ENCODE measurements at regions not wholly inside any gene's neighbourhood (a gene's known extent, or its start where the extent isn't known, plus 50 kb on each side); places are given as distances from the start of the nearest gene placed in this dataset.
A peak's percentile ranks its signal among the peaks of the same experiment; 100 is the strongest.

- ChIA-PET POLR2A (no interaction called here), CTCF (interaction anchor here (1.1 to 1.7 kb wide), 4 partner anchors 11 to 953 kb away, joined by 5 to 11 read pairs (median 6); no protein-coding TSS in a partner anchor)
- no peak overlapping the region for H3K27ac ChIP-seq (ENCODE audit: extremely low read depth, low read depth, low read length)
- TF ChIP-seq, protein P1, sequence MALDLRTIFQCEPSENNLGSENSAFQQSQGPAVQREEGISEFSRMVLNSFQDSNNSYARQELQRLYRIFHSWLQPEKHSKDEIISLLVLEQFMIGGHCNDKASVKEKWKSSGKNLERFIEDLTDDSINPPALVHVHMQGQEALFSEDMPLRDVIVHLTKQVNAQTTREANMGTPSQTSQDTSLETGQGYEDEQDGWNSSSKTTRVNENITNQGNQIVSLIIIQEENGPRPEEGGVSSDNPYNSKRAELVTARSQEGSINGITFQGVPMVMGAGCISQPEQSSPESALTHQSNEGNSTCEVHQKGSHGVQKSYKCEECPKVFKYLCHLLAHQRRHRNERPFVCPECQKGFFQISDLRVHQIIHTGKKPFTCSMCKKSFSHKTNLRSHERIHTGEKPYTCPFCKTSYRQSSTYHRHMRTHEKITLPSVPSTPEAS (tag by site-specific recombination; IDR thresholded peaks at IDR 0.05), result peak; percentile 70
- TF ChIP-seq ZNF677 (tag by site-specific recombination; IDR thresholded peaks at IDR 0.05), result no peak
- no peaks in the 10 kb centered on the region for H3K36me3 ChIP-seq (ENCODE audit: control insufficient read depth in 2 of 2, insufficient read depth in 1 of 2, low read length in 2 of 2)
- no peak overlapping the region for H3K4me3 ChIP-seq (ENCODE audit: low read depth, low read length)
- H3K9me3 ChIP-seq (ENCODE audit: control insufficient read depth, insufficient read depth, low read depth, low read length), result no peaks in the 10 kb centered on the region
- no peaks in the 10 kb centered on the region for H3K4me1 ChIP-seq (ENCODE audit: control insufficient read depth, insufficient read depth, low read length)
Measured at GRCh38 chr13:108156749-108157148, 58.6 kb downstream of the LIG4 start.

DNA sequence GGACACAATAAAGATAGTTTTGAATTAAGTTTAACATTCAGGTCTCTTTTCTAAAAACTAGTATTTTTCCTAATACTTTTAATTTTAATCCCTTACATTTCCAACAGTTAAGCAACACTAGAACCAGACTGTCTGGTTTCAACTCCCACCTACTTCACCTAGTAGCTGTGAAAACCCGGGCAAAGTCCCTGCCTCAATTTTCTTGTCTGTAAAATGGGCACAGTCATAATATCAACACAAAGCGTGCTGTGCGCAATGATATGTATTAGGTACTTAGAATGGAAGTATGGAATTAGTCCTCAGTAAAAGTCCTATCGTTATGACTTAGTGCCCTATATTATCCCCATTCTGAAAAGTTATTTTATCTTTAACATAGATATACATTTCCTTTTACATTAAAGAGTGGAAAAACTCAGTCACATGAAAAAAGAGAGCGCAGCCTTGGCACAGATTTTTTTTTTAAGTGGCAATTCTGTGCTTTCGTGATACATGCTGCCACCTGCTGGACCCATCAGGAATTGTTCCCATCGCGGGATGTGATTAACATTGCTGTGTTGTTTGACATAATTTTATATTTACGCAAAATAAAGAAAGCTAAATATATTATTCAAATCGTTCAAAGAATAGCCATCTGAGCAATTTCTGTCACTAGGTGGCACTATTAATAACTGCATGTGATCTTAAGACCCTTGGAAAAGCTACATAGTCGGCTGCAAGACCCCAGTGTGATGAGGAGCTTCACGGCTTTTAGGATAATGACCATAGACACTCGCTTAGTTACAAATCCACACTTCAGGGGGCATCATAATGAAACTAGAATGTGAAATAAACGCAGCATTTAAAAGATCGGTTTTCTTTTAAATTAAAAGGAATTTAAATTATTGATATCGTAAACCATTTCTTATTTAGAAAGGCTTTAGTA is 59.9 kb downstream of the LIG4 start:
- ChIA-PET CTCF (interaction anchor here (0.6 to 2.3 kb wide), 25 partner anchors 9 to 1999 kb away, joined by 3 to 18 read pairs (median 3); no protein-coding TSS in a partner anchor), POLR2A (no interaction called here)
- H3K4me1 ChIP-seq (ENCODE audit: control insufficient read depth, insufficient read depth, low read length), result no peaks in the 10 kb centered on the region

DNA sequence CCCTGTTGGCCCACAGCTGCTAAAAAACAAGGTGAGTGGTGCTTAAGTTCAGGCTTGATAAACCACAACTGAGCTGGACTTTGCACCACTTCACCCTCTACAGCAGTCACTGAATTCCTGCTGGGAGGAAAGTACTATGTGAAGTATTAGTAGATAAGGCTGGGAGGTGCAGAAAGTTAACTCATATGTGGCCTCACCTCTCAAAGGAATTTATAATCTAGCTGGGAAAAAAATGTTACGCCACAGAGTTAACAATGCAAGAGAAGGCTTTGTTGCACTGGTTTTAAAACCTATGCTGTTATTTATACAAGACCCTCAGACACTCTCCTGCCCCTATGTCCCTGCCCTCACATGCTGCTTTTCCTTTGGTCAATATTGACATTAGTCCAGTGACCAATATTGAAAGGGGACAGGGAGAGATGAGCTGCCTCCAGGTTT is 60.9 kb downstream of the LIG4 start:
- TF ChIP-seq ZNF596 (tag by site-specific recombination; IDR thresholded peaks at IDR 0.05) (no peak), ZBTB20 (tag by site-specific recombination; IDR thresholded peaks at IDR 0.05) (no peak), ZNF626 (tag by site-specific recombination; IDR thresholded peaks at IDR 0.05) (no peak), ZNF624 (tag by site-specific recombination; IDR thresholded peaks at IDR 0.05) (no peak), GLI4 (tag by site-specific recombination; IDR thresholded peaks at IDR 0.05) (no peak), ZNF146 (tag by site-specific recombination; IDR thresholded peaks at IDR 0.05) (no peak)
- TF ChIP-seq, protein P2, sequence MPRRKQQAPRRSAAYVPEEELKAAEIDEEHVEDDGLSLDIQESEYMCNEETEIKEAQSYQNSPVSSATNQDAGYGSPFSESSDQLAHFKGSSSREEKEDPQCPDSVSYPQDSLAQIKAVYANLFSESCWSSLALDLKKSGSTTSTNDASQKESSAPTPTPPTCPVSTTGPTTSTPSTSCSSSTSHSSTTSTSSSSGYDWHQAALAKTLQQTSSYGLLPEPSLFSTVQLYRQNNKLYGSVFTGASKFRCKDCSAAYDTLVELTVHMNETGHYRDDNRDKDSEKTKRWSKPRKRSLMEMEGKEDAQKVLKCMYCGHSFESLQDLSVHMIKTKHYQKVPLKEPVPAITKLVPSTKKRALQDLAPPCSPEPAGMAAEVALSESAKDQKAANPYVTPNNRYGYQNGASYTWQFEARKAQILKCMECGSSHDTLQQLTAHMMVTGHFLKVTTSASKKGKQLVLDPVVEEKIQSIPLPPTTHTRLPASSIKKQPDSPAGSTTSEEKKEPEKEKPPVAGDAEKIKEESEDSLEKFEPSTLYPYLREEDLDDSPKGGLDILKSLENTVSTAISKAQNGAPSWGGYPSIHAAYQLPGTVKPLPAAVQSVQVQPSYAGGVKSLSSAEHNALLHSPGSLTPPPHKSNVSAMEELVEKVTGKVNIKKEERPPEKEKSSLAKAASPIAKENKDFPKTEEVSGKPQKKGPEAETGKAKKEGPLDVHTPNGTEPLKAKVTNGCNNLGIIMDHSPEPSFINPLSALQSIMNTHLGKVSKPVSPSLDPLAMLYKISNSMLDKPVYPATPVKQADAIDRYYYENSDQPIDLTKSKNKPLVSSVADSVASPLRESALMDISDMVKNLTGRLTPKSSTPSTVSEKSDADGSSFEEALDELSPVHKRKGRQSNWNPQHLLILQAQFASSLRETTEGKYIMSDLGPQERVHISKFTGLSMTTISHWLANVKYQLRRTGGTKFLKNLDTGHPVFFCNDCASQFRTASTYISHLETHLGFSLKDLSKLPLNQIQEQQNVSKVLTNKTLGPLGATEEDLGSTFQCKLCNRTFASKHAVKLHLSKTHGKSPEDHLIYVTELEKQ (tag by site-specific recombination; IDR thresholded peaks at IDR 0.05; ENCODE audit: borderline replicate concordance), result no peak
- TF ChIP-seq, protein P3, sequence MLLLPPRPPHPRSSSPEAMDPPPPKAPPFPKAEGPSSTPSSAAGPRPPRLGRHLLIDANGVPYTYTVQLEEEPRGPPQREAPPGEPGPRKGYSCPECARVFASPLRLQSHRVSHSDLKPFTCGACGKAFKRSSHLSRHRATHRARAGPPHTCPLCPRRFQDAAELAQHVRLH (tag by site-specific recombination; IDR thresholded peaks at IDR 0.05), result no peak
- TF ChIP-seq, protein P4, sequence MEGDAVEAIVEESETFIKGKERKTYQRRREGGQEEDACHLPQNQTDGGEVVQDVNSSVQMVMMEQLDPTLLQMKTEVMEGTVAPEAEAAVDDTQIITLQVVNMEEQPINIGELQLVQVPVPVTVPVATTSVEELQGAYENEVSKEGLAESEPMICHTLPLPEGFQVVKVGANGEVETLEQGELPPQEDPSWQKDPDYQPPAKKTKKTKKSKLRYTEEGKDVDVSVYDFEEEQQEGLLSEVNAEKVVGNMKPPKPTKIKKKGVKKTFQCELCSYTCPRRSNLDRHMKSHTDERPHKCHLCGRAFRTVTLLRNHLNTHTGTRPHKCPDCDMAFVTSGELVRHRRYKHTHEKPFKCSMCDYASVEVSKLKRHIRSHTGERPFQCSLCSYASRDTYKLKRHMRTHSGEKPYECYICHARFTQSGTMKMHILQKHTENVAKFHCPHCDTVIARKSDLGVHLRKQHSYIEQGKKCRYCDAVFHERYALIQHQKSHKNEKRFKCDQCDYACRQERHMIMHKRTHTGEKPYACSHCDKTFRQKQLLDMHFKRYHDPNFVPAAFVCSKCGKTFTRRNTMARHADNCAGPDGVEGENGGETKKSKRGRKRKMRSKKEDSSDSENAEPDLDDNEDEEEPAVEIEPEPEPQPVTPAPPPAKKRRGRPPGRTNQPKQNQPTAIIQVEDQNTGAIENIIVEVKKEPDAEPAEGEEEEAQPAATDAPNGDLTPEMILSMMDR (tag by site-specific recombination; IDR thresholded peaks at IDR 0.05), result no peak
- CTCF ChIA-PET, result interaction anchor here (0.6 to 2.3 kb wide), 6 partner anchors 10 to 1279 kb away, joined by 3 to 18 read pairs (median 3); no protein-coding TSS in a partner anchor
- no peaks in the 10 kb centered on the region for H3K4me1 ChIP-seq (ENCODE audit: control insufficient read depth, insufficient read depth, low read length)
- H3K9me3 ChIP-seq (ENCODE audit: control insufficient read depth, insufficient read depth, low read depth, low read length), result no peaks in the 10 kb centered on the region
- H3K4me3 ChIP-seq (ENCODE audit: low read depth, low read length), result no peak overlapping the region
- no peaks in the 10 kb centered on the region for H3K36me3 ChIP-seq (ENCODE audit: control insufficient read depth in 2 of 2, insufficient read depth in 1 of 2, low read length in 2 of 2)
- POLR2A ChIA-PET, result no interaction called here
- H3K27ac ChIP-seq (ENCODE audit: extremely low read depth, low read depth, low read length), result no peak overlapping the region

More for the DNA sequence above, 59.9 kb downstream of the LIG4 start:
- no peak overlapping the region for H3K4me3 ChIP-seq (ENCODE audit: low read depth, low read length)
- H3K9me3 ChIP-seq (ENCODE audit: control insufficient read depth, insufficient read depth, low read depth, low read length), result no peaks in the 10 kb centered on the region
- TF ChIP-seq TRIM28 (IDR thresholded peaks at IDR 0.05; ENCODE audit: borderline replicate concordance, low read length), result no peak
- TF ChIP-seq ZNF23 (tag by site-specific recombination; IDR thresholded peaks at IDR 0.05; ENCODE audit: borderline replicate concordance), result no peak
- peak; percentile 63; the same call in 1 of the 2 replicates for TF ChIP-seq ZNF362 (tag by site-specific recombination; IDR thresholded peaks at IDR 0.05)
- peak; percentile 44 for TF ChIP-seq ZNF654 (tag by site-specific recombination; IDR thresholded peaks at IDR 0.05; ENCODE audit: low read depth)
- TF ChIP-seq ZNF354C (tag by site-specific recombination; IDR thresholded peaks at IDR 0.05; ENCODE audit: borderline replicate concordance, low read depth), result no peak
- H3K27ac ChIP-seq (ENCODE audit: extremely low read depth, low read depth, low read length), result no peak overlapping the region
- H3K36me3 ChIP-seq (ENCODE audit: control insufficient read depth in 2 of 2, insufficient read depth in 1 of 2, low read length in 2 of 2), result no peaks in the 10 kb centered on the region
